GM23248 (cell line): ENCODE measurements at regions not wholly inside any gene's neighbourhood (a gene's known extent, or its start where the extent isn't known, plus 50 kb on each side); places are given as distances from the start of the nearest gene placed in this dataset.

Experiments used
- EZH2 ChIP-seq: fragments of 200-600 bp; sonication (generic); IDR thresholded peaks from 2 replicates; pipeline ENCODE4 v1.6.1; 2018; ENCODE audit warnings: antibody characterized with exemption, mild to moderate bottlenecking; ENCODE audit not compliant: insufficient read depth, poor library complexity, severe bottlenecking
- EZH2phosphoT487 ChIP-seq: fragments of 200-600 bp; sonication (generic); IDR thresholded peaks from 2 replicates; pipeline ENCODE4 v1.6.1; 2018; ENCODE audit warnings: antibody characterized with exemption, moderate library complexity, mild to moderate bottlenecking, low read depth; ENCODE audit not compliant: insufficient read depth

DNA sequence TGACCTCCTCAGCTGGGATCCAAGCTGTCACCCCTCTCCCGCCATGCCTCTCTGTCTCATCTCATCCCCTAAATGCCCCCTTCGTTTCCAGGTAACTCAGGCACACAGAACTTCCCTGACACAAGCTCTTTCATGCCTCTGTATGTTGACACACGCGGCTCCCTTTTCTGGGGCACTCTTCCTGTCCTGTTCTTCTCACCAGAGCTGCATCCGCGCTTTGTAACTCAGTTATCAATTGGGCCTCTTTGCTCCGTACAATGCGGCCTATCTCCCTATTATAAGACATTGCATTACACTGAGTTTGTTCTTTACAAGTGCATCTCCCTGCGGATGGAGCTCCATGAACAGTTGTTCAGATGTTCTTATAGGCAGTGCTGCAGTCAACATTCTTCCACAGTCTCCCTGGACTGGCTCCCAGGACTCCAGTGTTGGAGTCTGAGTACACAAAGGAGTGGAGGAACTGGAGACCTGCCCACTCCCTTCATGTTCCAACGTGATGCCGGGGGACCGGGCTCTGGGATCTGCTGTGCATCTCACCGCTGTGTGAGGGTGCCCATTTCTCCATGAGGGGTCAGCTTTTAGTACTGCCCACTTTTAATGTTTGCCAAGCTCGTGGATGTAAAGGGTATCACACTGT, 56.9 kb upstream of the TNS3 start:
- no peak for TF ChIP-seq EZH2
- no peak for TF ChIP-seq EZH2phosphoT487
